ENCODE measurements at regions not wholly inside any gene's neighbourhood (a gene's known extent, or its start where the extent isn't known, plus 50 kb on each side); places are given as distances from the start of the nearest gene placed in this dataset.

DNA sequence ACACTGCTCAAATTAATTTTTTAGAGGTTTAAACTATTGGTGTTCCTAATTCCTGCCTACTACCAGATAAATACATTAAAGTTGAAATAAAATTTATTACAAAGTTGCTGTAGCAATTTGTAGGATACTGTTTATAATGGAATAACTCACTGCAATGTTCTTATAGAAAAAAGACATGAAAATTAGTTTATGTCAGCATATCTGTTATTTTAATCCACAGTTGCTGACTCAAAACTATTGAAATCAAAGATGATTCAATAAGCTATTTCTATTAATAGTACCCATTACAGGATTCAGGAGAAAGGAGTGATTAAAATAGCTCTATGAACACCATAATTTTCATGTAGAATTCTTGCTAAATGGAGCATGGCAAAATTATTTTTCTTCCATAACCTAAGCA, 764.4 kb upstream of the NUDT12 start:
- TF ChIP-seq POLR2A (IDR thresholded peaks at IDR 0.05) = no peak
- TF ChIP-seq, protein P1, sequence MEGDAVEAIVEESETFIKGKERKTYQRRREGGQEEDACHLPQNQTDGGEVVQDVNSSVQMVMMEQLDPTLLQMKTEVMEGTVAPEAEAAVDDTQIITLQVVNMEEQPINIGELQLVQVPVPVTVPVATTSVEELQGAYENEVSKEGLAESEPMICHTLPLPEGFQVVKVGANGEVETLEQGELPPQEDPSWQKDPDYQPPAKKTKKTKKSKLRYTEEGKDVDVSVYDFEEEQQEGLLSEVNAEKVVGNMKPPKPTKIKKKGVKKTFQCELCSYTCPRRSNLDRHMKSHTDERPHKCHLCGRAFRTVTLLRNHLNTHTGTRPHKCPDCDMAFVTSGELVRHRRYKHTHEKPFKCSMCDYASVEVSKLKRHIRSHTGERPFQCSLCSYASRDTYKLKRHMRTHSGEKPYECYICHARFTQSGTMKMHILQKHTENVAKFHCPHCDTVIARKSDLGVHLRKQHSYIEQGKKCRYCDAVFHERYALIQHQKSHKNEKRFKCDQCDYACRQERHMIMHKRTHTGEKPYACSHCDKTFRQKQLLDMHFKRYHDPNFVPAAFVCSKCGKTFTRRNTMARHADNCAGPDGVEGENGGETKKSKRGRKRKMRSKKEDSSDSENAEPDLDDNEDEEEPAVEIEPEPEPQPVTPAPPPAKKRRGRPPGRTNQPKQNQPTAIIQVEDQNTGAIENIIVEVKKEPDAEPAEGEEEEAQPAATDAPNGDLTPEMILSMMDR (IDR thresholded peaks at IDR 0.05 in 4 of 5, conservative IDR thresholded peaks at IDR 0.05 in 1 of 5) = no peak
